Smooth muscle cell (in vitro differentiated cells): ENCODE measurements at regions not wholly inside any gene's neighbourhood (a gene's known extent, or its start where the extent isn't known, plus 50 kb on each side); places are given as distances from the start of the nearest gene placed in this dataset.

Experiments used
- DNase-seq: peaks from one replicate; lab custom pipeline; 2025; ENCODE audit not compliant: unreplicated experiment; lab: John Stamatoyannopoulos, UW
- H2AFZ ChIP-seq: fragments of 200-600 bp; sonication (generic); 2 replicates; pipeline ENCODE4 v1.6.0; 2016; ENCODE audit warnings: antibody characterized with exemption, low read depth, mild to moderate bottlenecking
- H3F3A ChIP-seq: fragments of 200-600 bp; sonication (generic); 2 replicates; pipeline ENCODE4 v1.6.0; 2017; ENCODE audit warnings: antibody characterized with exemption, low read depth
- H3K27ac ChIP-seq: fragments of 200-600 bp; sonication (generic); 2 replicates; pipeline ENCODE4 v1.5.1; 2016; ENCODE audit warnings: low read depth, mild to moderate bottlenecking
- H3K27me3 ChIP-seq: fragments of 200-600 bp; sonication (generic); 2 replicates; pipeline ENCODE4 v1.6.1; 2016; ENCODE audit warnings: low read depth, mild to moderate bottlenecking
- H3K36me3 ChIP-seq: fragments of 200-600 bp; sonication (generic); 2 replicates; pipeline ENCODE4 v1.5.1; 2016; ENCODE audit warnings: low read depth
- H3K4me1 ChIP-seq: fragments of 200-600 bp; sonication (generic); 2 replicates; pipeline ENCODE4 v1.5.1; 2016; ENCODE audit warnings: low read depth
- H3K4me2 ChIP-seq: fragments of 200-600 bp; sonication (generic); 2 replicates; pipeline ENCODE4 v1.6.0; 2016; ENCODE audit warnings: mild to moderate bottlenecking
- H3K4me3 ChIP-seq: fragments of 200-600 bp; sonication (generic); 2 replicates; pipeline ENCODE4 v1.5.1; 2016; ENCODE audit warnings: mild to moderate bottlenecking
- H3K79me2 ChIP-seq: fragments of 200-600 bp; sonication (generic); 2 replicates; pipeline ENCODE4 v1.6.0; 2016; ENCODE audit warnings: low read depth, mild to moderate bottlenecking
- H3K9ac ChIP-seq: fragments of 200-600 bp; sonication (generic); 2 replicates; pipeline ENCODE4 v1.6.0; 2016; ENCODE audit warnings: low read depth
- H3K9me3 ChIP-seq: fragments of 200-600 bp; sonication (generic); replicated peaks from 2 replicates; pipeline ENCODE4 v1.5.1; 2016; ENCODE audit warnings: low read depth
- H4K20me1 ChIP-seq: fragments of 200-600 bp; sonication (generic); 2 replicates; pipeline ENCODE4 v1.6.0; 2016; ENCODE audit warnings: low read depth
- WGBS: methylation state at CpG from one replicate; pipeline ENCODE4 v1.1.7; 2016; ENCODE audit warnings: low lambda C conversion rate; 5-methylcytosine and 5-hydroxymethylcytosine counted together
- TF ChIP-seq, protein P1 (sequence below): fragments of 200-600 bp; sonication (generic); IDR thresholded peaks from 2 replicates; pipeline ENCODE4 v1.5.1; 2017; ENCODE audit warnings: borderline replicate concordance, mild to moderate bottlenecking, antibody characterized with exemption; ENCODE audit not compliant: insufficient read depth, poor library complexity, severe bottlenecking

DNA sequence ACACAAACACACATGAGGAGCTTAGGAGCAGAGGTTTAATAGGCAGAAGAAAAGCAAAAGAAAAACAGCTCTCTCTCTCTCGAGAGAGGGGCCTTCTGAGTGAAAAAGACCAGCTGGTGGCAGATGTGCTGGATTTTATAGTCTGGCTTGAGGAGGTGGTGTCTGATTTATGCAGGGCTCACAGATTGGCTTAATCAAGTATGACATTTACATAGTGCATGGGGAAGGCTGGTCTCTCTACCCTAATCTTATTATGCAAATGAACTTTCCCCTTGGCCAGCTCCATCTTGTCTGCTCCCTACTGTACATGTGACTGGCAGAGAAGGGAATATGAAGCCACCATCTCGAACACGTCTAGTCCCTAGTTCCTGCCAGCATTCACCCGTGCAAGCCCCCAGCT is 219.5 kb upstream of the ZNF804B start:
- no peak for DNase-seq
- Histone ChIP-seq H3F3A (no peaks in the 10 kb centered on the region), H3K79me2 (no peaks in the 10 kb centered on the region), H3K4me2 (no peak overlapping the region), H3K9me3 (peaks cover 16% of the 10 kb centered on the region), H2AFZ (no peak overlapping the region), H3K9ac (no peak overlapping the region), H3K36me3 (no peaks in the 10 kb centered on the region), H3K4me3 (no peak overlapping the region), H3K27ac (no peak overlapping the region), H3K4me1 (no peaks in the 10 kb centered on the region), H3K27me3 (no peaks in the 10 kb centered on the region), H4K20me1 (no peaks in the 10 kb centered on the region)
- WGBS, result 18% methylated on average over 4 of the region's 4 CpGs
- TF ChIP-seq, protein P1, sequence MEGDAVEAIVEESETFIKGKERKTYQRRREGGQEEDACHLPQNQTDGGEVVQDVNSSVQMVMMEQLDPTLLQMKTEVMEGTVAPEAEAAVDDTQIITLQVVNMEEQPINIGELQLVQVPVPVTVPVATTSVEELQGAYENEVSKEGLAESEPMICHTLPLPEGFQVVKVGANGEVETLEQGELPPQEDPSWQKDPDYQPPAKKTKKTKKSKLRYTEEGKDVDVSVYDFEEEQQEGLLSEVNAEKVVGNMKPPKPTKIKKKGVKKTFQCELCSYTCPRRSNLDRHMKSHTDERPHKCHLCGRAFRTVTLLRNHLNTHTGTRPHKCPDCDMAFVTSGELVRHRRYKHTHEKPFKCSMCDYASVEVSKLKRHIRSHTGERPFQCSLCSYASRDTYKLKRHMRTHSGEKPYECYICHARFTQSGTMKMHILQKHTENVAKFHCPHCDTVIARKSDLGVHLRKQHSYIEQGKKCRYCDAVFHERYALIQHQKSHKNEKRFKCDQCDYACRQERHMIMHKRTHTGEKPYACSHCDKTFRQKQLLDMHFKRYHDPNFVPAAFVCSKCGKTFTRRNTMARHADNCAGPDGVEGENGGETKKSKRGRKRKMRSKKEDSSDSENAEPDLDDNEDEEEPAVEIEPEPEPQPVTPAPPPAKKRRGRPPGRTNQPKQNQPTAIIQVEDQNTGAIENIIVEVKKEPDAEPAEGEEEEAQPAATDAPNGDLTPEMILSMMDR, result no peak

DNA sequence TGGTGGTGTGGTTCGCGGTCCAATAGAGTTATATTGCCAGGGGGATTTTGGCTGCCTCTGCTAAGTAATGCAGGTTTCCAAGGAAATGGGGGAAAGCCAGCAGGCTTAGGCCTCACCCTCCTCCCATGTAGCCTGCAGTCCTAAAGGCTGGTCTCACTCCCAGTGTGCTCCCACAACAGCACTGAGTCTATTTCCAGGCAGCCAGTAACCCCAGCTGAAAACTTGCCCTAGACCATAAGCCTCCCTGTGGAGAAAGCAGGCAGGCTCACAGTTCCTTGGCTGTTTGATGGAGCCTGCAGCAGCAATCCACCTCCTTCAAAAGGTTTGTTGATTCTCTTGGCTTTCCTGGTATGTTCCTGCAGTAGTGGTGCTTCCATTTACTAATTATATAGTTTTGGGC is 220.0 kb upstream of the ZNF804B start:
- H3K79me2 ChIP-seq, result no peaks in the 10 kb centered on the region
- H3K9ac ChIP-seq, result no peak overlapping the region
- TF ChIP-seq, protein P1, result no peak
- H3K27me3 ChIP-seq, result no peaks in the 10 kb centered on the region
- no peaks in the 10 kb centered on the region for H3K36me3 ChIP-seq
- H3K27ac ChIP-seq, result no peak overlapping the region
- no peak overlapping the region for H3K4me3 ChIP-seq
- WGBS, result 88% methylated on average over 2 of the region's 2 CpGs
- peaks cover 16% of the 10 kb centered on the region for H3K9me3 ChIP-seq
- H3F3A ChIP-seq, result no peaks in the 10 kb centered on the region
- no peak overlapping the region for H2AFZ ChIP-seq
- no peaks in the 10 kb centered on the region for H3K4me1 ChIP-seq
- no peak overlapping the region for H3K4me2 ChIP-seq
- no peaks in the 10 kb centered on the region for H4K20me1 ChIP-seq
- DNase-seq, result no peak

DNA sequence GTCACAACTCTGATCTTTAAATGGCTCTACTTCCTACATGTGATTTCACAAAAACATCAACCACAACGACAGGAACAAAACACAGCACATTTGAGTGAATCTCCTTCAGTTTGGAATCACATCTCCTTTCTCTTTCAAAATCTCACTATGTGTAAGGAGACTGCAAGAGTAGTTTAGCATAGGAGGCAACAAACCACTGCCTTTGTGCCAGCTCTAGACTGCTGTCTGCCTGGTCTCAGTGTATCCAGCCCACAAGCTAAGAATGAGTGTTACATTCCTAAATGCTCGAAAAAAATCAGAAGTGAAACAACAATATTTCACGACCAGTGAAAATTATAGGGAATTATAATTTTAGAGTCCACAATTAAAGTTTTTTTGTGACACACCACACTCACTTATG is 217.0 kb upstream of the STEAP4 start:
- Histone ChIP-seq H3K9ac (no peak overlapping the region), H2AFZ (no peak overlapping the region), H3K4me2 (no peak overlapping the region), H4K20me1 (no peaks in the 10 kb centered on the region), H3K4me1 (no peaks in the 10 kb centered on the region), H3K4me3 (no peak overlapping the region), H3K27me3 (peaks cover 11% of the 10 kb centered on the region), H3K79me2 (no peaks in the 10 kb centered on the region), H3F3A (no peaks in the 10 kb centered on the region), H3K9me3 (no peaks in the 10 kb centered on the region), H3K27ac (no peak overlapping the region), H3K36me3 (no peaks in the 10 kb centered on the region)
- TF ChIP-seq, protein P1, result no peak
- DNase-seq, result no peak
- WGBS, result 73% methylated on average over 3 of the region's 3 CpGs

DNA sequence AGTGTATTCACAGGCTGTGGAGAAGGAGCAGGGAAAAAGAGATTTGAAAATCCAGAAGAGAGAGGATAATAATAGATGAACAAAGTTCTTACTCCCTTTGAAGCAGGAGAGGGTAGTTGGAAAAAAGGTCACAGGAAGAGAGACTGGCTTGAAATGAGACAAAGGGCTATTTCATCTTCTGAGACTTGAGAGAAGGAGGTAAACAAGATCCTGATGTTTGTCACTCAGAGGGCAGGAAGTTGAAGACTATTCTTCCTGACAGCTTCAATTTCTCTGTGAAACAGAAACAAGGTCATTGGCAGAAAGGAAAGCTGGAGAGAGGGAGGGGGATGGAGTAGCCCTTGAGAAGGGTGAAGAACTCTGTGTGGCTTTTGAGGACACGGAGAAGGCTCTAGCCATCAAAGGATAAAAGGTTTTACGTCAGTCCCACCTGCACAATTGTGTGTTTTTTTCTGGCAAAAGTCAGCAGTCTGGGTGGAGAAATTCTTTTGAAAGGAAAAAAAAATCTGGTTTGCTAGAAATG is 216.1 kb upstream of the STEAP4 start:
- TF ChIP-seq, protein P1, result no peak

More for the DNA sequence above, 216.1 kb upstream of the STEAP4 start:
- H3K9me3 ChIP-seq, result no peaks in the 10 kb centered on the region
- H3K27me3 ChIP-seq, result peaks cover 15% of the 10 kb centered on the region
- no peak overlapping the region for H3K4me2 ChIP-seq
- H2AFZ ChIP-seq, result no peak overlapping the region
- DNase-seq, result no peak
- H3K79me2 ChIP-seq, result no peaks in the 10 kb centered on the region
- no peaks in the 10 kb centered on the region for H3K4me1 ChIP-seq
- H3F3A ChIP-seq, result no peaks in the 10 kb centered on the region
- H3K9ac ChIP-seq, result no peak overlapping the region
- H3K27ac ChIP-seq, result no peak overlapping the region
- H3K4me3 ChIP-seq, result no peak overlapping the region
- WGBS, result 71% methylated on average over 2 of the region's 2 CpGs
- no peaks in the 10 kb centered on the region for H3K36me3 ChIP-seq
- no peaks in the 10 kb centered on the region for H4K20me1 ChIP-seq
